ENCODE measurements at regions not wholly inside any gene's neighbourhood (a gene's known extent, or its start where the extent isn't known, plus 50 kb on each side); places are given as distances from the start of the nearest gene placed in this dataset.
"Not testable (repeated sequence)": the region's sequence is repeated elsewhere in the genome, so short reads cannot be mapped to it uniquely, and the experiment has no call there.

- Mint-ChIP-seq H3K9me3 (ENCODE audit: unreplicated experiment) (peaks cover 6% of the 10 kb centered on the region), H3K4me3 (ENCODE audit: unreplicated experiment) (no peak overlapping the region), H3K27me3 (ENCODE audit: insufficient read depth, unreplicated experiment) (no peaks in the 10 kb centered on the region), H3K27ac (ENCODE audit: low read depth, unreplicated experiment) (no peak overlapping the region), H3K4me1 (ENCODE audit: insufficient read depth, unreplicated experiment) (peaks cover 8% of the 10 kb centered on the region), H3K36me3 (ENCODE audit: insufficient read depth, unreplicated experiment) (no peaks in the 10 kb centered on the region)
- no peak for TF ChIP-seq CTCF (IDR thresholded peaks at IDR 0.05; ENCODE audit: unreplicated experiment)
- DNase-seq (ENCODE audit: unreplicated experiment) = no peak
- BruUV-seq (replicated peaks) = no TSS peak
- ChIA-PET POLR2A (interaction anchor here (0.6 to 1.9 kb wide), 6 partner anchors 19 to 226 kb away, joined by 3 to 5 read pairs (median 3); no protein-coding TSS in a partner anchor), CTCF (interaction anchor here (0.7 kb wide), 3 partner anchors 34 to 233 kb away, joined by 3 read pairs; no protein-coding TSS in a partner anchor)
- intact Hi-C loops (cut with micrococcal nuclease) = no loop called here
These were observed 140.2 kb upstream of the RUNX1 start for GRCh38 chr21:35189077-35189863.

GRCh38 chr21:35183389-35183788 lies 134.3 kb upstream of the RUNX1 start:
- H3K36me3 Mint-ChIP-seq (ENCODE audit: insufficient read depth, unreplicated experiment); BruUV-seq (replicated peaks); DNase-seq (ENCODE audit: unreplicated experiment); intact Hi-C loops (cut with micrococcal nuclease); CTCF ChIA-PET; H3K4me1 Mint-ChIP-seq (ENCODE audit: insufficient read depth, unreplicated experiment); POLR2A ChIA-PET; H3K27ac Mint-ChIP-seq (ENCODE audit: low read depth, unreplicated experiment); H3K27me3 Mint-ChIP-seq (ENCODE audit: insufficient read depth, unreplicated experiment); H3K4me3 Mint-ChIP-seq (ENCODE audit: unreplicated experiment): not testable (repeated sequence)
- H3K9me3 Mint-ChIP-seq (ENCODE audit: unreplicated experiment) = peaks cover 20% of the 10 kb centered on the region

GRCh38 chr21:35179990-35180540 lies 131.0 kb upstream of the RUNX1 start:
- H3K27ac Mint-ChIP-seq (ENCODE audit: low read depth, unreplicated experiment) = no peak overlapping the region
- H3K36me3 Mint-ChIP-seq (ENCODE audit: insufficient read depth, unreplicated experiment) = no peaks in the 10 kb centered on the region
- TF ChIP-seq CTCF (IDR thresholded peaks at IDR 0.05; ENCODE audit: unreplicated experiment) = no peak
- H3K4me1 Mint-ChIP-seq (ENCODE audit: insufficient read depth, unreplicated experiment) = peaks cover 11% of the 10 kb centered on the region
- ChIA-PET CTCF (interaction anchor here (0.7 kb wide), 1 partner anchor 493 kb away, joined by 3 read pairs; no protein-coding TSS in a partner anchor), POLR2A (interaction anchor here (1.0 kb wide), 1 partner anchor 12 kb away, joined by 3 read pairs; no protein-coding TSS in a partner anchor)
- H3K4me3 Mint-ChIP-seq (ENCODE audit: unreplicated experiment) = no peak overlapping the region
- intact Hi-C loops (cut with micrococcal nuclease) = no loop called here
- BruUV-seq (replicated peaks) = no TSS peak
- peak; percentile 72 for DNase-seq (ENCODE audit: unreplicated experiment)
- H3K9me3 Mint-ChIP-seq (ENCODE audit: unreplicated experiment) = peaks cover 20% of the 10 kb centered on the region
- H3K27me3 Mint-ChIP-seq (ENCODE audit: insufficient read depth, unreplicated experiment) = no peaks in the 10 kb centered on the region

- Mint-ChIP-seq H3K36me3 (ENCODE audit: insufficient read depth, unreplicated experiment) (no peaks in the 10 kb centered on the region), H3K4me3 (ENCODE audit: unreplicated experiment) (no peak overlapping the region), H3K27ac (ENCODE audit: low read depth, unreplicated experiment) (no peak overlapping the region), H3K9me3 (ENCODE audit: unreplicated experiment) (peaks cover 10% of the 10 kb centered on the region), H3K4me1 (ENCODE audit: insufficient read depth, unreplicated experiment) (peaks cover 11% of the 10 kb centered on the region), H3K27me3 (ENCODE audit: insufficient read depth, unreplicated experiment) (no peaks in the 10 kb centered on the region)
- intact Hi-C loops (cut with micrococcal nuclease) = no loop called here
- CTCF ChIA-PET = interaction anchor here (1.1 kb wide), 1 partner anchor 9 kb away, joined by 3 read pairs; no protein-coding TSS in a partner anchor
- no TSS peak for BruUV-seq (replicated peaks)
- TF ChIP-seq CTCF (IDR thresholded peaks at IDR 0.05; ENCODE audit: unreplicated experiment) = no peak
- POLR2A ChIA-PET = interaction anchor here (0.7 to 1.3 kb wide), 3 partner anchors 9 to 638 kb away, joined by 3 to 4 read pairs (median 3); no protein-coding TSS in a partner anchor
- DNase-seq (ENCODE audit: unreplicated experiment) = no peak
These were observed 129.7 kb upstream of the RUNX1 start for GRCh38 chr21:35178827-35179226.

Measured in MCF 10A (cell line).